ENCODE measurements at regions not wholly inside any gene's neighbourhood (a gene's known extent, or its start where the extent isn't known, plus 50 kb on each side); places are given as distances from the start of the nearest gene placed in this dataset.

DNA sequence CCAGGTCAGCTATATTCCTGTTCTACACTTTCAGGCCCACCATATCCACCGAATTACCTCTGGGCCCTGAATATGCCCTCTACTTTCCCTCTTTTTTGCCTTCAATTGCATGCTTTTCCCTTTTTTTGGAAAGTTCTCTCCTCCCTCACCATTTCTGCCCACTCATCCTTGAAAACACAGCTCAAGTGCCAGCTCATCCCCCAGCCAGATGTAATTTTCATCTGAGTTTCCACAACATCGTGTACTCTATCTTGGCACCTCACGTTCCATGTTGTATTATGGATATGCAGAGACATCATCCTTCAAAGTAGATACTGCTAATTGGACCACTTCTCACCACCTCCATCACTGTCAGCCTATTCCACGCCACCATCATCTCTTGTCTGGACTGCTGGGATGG, 129.8 kb upstream of the HSD17B12 start:
- TF ChIP-seq ZFP3 (CRISPR knock-in tag; IDR thresholded peaks at IDR 0.05), result no peak
- TF ChIP-seq, protein P1, sequence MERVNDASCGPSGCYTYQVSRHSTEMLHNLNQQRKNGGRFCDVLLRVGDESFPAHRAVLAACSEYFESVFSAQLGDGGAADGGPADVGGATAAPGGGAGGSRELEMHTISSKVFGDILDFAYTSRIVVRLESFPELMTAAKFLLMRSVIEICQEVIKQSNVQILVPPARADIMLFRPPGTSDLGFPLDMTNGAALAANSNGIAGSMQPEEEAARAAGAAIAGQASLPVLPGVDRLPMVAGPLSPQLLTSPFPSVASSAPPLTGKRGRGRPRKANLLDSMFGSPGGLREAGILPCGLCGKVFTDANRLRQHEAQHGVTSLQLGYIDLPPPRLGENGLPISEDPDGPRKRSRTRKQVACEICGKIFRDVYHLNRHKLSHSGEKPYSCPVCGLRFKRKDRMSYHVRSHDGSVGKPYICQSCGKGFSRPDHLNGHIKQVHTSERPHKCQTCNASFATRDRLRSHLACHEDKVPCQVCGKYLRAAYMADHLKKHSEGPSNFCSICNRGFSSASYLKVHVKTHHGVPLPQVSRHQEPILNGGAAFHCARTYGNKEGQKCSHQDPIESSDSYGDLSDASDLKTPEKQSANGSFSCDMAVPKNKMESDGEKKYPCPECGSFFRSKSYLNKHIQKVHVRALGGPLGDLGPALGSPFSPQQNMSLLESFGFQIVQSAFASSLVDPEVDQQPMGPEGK (CRISPR knock-in tag; IDR thresholded peaks at IDR 0.05; ENCODE audit: borderline replicate concordance), result no peak
- no peak for TF ChIP-seq ZNF70 (CRISPR knock-in tag; IDR thresholded peaks at IDR 0.05)
- no peak for TF ChIP-seq ZNF8 (CRISPR knock-in tag; IDR thresholded peaks at IDR 0.05)
- no peak for TF ChIP-seq ZFP30 (CRISPR knock-in tag; IDR thresholded peaks at IDR 0.05)
- TF ChIP-seq RARB (CRISPR knock-in tag; IDR thresholded peaks at IDR 0.05), result no peak
- TF ChIP-seq GLIS3 (CRISPR knock-in tag; IDR thresholded peaks at IDR 0.05), result no peak
- TF ChIP-seq OSR1 (CRISPR knock-in tag; IDR thresholded peaks at IDR 0.05), result no peak
- no peak for TF ChIP-seq ESRRG (CRISPR knock-in tag; IDR thresholded peaks at IDR 0.05)
- no peak for TF ChIP-seq CSDC2 (CRISPR knock-in tag; IDR thresholded peaks at IDR 0.05)
- TF ChIP-seq, protein P2, sequence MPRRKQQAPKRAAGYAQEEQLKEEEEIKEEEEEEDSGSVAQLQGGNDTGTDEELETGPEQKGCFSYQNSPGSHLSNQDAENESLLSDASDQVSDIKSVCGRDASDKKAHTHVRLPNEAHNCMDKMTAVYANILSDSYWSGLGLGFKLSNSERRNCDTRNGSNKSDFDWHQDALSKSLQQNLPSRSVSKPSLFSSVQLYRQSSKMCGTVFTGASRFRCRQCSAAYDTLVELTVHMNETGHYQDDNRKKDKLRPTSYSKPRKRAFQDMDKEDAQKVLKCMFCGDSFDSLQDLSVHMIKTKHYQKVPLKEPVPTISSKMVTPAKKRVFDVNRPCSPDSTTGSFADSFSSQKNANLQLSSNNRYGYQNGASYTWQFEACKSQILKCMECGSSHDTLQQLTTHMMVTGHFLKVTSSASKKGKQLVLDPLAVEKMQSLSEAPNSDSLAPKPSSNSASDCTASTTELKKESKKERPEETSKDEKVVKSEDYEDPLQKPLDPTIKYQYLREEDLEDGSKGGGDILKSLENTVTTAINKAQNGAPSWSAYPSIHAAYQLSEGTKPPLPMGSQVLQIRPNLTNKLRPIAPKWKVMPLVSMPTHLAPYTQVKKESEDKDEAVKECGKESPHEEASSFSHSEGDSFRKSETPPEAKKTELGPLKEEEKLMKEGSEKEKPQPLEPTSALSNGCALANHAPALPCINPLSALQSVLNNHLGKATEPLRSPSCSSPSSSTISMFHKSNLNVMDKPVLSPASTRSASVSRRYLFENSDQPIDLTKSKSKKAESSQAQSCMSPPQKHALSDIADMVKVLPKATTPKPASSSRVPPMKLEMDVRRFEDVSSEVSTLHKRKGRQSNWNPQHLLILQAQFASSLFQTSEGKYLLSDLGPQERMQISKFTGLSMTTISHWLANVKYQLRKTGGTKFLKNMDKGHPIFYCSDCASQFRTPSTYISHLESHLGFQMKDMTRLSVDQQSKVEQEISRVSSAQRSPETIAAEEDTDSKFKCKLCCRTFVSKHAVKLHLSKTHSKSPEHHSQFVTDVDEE (CRISPR knock-in tag; IDR thresholded peaks at IDR 0.05), result no peak
- TF ChIP-seq SNAI2 (CRISPR knock-in tag; IDR thresholded peaks at IDR 0.05), result no peak

Data from SK-N-SH treated with all-trans-retinoic acid at 6 μM for 48 hours (cell line).